HepG2 (cell line): ENCODE measurements at regions not wholly inside any gene's neighbourhood (a gene's known extent, or its start where the extent isn't known, plus 50 kb on each side); places are given as distances from the start of the nearest gene placed in this dataset.

Experiments used
- ADNP ChIP-seq: sonication (generic); formaldehyde crosslinking; IDR thresholded peaks from 2 replicates; pipeline ENCODE4 v1.4.0; 2020; ENCODE audit warnings: missing genetic modification reagents
- ATM ChIP-seq: fragments of 450-650 bp; IDR thresholded peaks from 2 replicates; pipeline ENCODE4 v1.7.1; 2017; ENCODE audit warnings: mild to moderate bottlenecking, borderline replicate concordance
- CENPT ChIP-seq: sonication (generic); formaldehyde crosslinking; IDR thresholded peaks from 2 replicates; pipeline ENCODE4 v1.8.0; 2022; ENCODE audit warnings: low read depth, mild to moderate bottlenecking, moderate library complexity, missing genetic modification reagents
- JUN ChIP-seq: sonication (generic); formaldehyde crosslinking; IDR thresholded peaks from 2 replicates; pipeline ENCODE4 v1.4.0; 2020; ENCODE audit warnings: mild to moderate bottlenecking, missing genetic modification reagents
- KDM1A ChIP-seq: IDR thresholded peaks from 2 replicates; pipeline ENCODE4 v1.6.1; 2016; ENCODE audit warnings: missing compliant biosample characterization
- MEIS1 ChIP-seq: sonication (generic); formaldehyde crosslinking; IDR thresholded peaks from 2 replicates; pipeline ENCODE4 v1.9.0; 2021; ENCODE audit warnings: mild to moderate bottlenecking, missing genetic modification reagents, moderate library complexity, borderline replicate concordance
- RXRB ChIP-seq: IDR thresholded peaks from 2 replicates; pipeline ENCODE4 v1.6.1; 2016; ENCODE audit warnings: borderline replicate concordance, missing genetic modification reagents, missing compliant biosample characterization
- TBX2 ChIP-seq: sonication (generic); formaldehyde crosslinking; IDR thresholded peaks from 2 replicates; pipeline ENCODE4 v1.5.0; 2020; ENCODE audit warnings: missing genetic modification reagents, mild to moderate bottlenecking, borderline replicate concordance
- ZBTB38 ChIP-seq: sonication (generic); formaldehyde crosslinking; IDR thresholded peaks from 2 replicates; pipeline ENCODE4 v1.5.1; 2020; ENCODE audit warnings: mild to moderate bottlenecking, missing genetic modification reagents
- TF ChIP-seq, protein P1 (sequence below): sonication (generic); formaldehyde crosslinking; IDR thresholded peaks from 2 replicates; pipeline ENCODE4 v1.5.0; 2020; ENCODE audit warnings: mild to moderate bottlenecking, missing genetic modification reagents
- TF ChIP-seq, protein P2 (sequence below): IDR thresholded peaks from 2 replicates; pipeline ENCODE4 v1.6.1; 2016
- TF ChIP-seq, protein P3 (sequence below): sonication (generic); formaldehyde crosslinking; IDR thresholded peaks from 2 replicates; pipeline ENCODE4 v1.4.0; 2020; ENCODE audit warnings: missing genetic modification reagents
- TF ChIP-seq, protein P4 (sequence below): sonication (generic); formaldehyde crosslinking; IDR thresholded peaks from 2 replicates; pipeline ENCODE4 v1.4.0; 2020; ENCODE audit warnings: mild to moderate bottlenecking, missing genetic modification reagents, borderline replicate concordance

DNA sequence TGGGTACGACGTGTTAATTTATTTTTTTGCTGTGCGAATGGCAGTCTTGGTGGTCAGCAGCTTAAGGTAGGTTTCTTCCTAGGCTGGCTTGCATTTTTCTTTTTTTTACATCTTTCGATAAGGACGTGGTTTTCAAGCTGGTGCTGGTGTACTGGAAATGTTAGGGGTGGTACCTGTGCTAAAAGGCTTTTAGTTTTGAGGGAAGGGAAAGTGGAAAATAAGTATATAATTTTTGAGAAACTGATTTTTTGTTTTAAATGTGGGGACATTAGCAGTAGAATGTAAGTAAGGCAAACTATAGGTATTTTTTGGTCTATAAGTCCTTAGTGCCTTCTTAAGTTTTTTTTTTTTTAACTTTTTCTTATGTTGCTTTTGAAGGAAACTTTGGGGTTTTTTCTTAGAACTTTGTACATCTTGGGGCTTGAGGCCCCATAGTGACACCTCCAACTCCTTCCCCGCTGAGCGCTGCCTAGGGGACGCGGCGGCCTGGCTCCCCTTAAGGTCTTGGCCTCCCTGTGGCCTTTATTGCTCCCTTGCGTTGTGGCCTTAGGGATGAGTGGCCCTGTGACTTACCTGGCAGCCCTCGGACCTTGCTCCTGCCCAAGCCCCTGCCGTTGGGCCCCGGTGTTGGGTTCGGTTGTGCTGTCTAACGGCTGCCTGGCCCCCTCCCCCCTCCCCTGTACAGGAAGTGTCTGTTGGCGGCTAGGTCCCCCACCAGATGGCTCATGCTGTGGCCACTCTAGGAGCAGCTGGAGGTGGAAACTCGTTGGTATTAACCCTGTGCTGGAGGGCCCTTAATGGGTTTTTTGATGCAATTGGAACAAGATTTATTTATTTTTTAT lies 88.0 kb upstream of the RPRML start (continued):
- TF ChIP-seq, protein P1, sequence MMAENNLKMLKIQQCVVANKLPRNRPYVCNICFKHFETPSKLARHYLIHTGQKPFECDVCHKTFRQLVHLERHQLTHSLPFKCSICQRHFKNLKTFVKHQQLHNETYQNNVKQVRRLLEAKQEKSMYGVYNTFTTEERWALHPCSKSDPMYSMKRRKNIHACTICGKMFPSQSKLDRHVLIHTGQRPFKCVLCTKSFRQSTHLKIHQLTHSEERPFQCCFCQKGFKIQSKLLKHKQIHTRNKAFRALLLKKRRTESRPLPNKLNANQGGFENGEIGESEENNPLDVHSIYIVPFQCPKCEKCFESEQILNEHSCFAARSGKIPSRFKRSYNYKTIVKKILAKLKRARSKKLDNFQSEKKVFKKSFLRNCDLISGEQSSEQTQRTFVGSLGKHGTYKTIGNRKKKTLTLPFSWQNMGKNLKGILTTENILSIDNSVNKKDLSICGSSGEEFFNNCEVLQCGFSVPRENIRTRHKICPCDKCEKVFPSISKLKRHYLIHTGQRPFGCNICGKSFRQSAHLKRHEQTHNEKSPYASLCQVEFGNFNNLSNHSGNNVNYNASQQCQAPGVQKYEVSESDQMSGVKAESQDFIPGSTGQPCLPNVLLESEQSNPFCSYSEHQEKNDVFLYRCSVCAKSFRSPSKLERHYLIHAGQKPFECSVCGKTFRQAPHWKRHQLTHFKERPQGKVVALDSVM (CRISPR knock-in tag): peak; percentile 77
- peak; percentile 73; the same call in 1 of the 2 replicates for TF ChIP-seq JUN
- no peak for TF ChIP-seq ADNP (CRISPR knock-in tag)
- TF ChIP-seq, protein P2, sequence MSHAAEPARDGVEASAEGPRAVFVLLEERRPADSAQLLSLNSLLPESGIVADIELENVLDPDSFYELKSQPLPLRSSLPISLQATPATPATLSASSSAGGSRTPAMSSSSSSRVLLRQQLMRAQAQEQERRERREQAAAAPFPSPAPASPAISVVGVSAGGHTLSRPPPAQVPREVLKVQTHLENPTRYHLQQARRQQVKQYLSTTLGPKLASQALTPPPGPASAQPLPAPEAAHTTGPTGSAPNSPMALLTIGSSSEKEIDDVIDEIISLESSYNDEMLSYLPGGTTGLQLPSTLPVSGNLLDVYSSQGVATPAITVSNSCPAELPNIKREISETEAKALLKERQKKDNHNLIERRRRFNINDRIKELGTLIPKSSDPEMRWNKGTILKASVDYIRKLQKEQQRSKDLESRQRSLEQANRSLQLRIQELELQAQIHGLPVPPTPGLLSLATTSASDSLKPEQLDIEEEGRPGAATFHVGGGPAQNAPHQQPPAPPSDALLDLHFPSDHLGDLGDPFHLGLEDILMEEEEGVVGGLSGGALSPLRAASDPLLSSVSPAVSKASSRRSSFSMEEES (CRISPR knock-in tag): peak; percentile 87
- TF ChIP-seq, protein P3, sequence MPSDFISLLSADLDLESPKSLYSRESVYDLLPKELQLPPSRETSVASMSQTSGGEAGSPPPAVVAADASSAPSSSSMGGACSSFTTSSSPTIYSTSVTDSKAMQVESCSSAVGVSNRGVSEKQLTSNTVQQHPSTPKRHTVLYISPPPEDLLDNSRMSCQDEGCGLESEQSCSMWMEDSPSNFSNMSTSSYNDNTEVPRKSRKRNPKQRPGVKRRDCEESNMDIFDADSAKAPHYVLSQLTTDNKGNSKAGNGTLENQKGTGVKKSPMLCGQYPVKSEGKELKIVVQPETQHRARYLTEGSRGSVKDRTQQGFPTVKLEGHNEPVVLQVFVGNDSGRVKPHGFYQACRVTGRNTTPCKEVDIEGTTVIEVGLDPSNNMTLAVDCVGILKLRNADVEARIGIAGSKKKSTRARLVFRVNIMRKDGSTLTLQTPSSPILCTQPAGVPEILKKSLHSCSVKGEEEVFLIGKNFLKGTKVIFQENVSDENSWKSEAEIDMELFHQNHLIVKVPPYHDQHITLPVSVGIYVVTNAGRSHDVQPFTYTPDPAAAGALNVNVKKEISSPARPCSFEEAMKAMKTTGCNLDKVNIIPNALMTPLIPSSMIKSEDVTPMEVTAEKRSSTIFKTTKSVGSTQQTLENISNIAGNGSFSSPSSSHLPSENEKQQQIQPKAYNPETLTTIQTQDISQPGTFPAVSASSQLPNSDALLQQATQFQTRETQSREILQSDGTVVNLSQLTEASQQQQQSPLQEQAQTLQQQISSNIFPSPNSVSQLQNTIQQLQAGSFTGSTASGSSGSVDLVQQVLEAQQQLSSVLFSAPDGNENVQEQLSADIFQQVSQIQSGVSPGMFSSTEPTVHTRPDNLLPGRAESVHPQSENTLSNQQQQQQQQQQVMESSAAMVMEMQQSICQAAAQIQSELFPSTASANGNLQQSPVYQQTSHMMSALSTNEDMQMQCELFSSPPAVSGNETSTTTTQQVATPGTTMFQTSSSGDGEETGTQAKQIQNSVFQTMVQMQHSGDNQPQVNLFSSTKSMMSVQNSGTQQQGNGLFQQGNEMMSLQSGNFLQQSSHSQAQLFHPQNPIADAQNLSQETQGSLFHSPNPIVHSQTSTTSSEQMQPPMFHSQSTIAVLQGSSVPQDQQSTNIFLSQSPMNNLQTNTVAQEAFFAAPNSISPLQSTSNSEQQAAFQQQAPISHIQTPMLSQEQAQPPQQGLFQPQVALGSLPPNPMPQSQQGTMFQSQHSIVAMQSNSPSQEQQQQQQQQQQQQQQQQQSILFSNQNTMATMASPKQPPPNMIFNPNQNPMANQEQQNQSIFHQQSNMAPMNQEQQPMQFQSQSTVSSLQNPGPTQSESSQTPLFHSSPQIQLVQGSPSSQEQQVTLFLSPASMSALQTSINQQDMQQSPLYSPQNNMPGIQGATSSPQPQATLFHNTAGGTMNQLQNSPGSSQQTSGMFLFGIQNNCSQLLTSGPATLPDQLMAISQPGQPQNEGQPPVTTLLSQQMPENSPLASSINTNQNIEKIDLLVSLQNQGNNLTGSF (CRISPR knock-in tag): peak; percentile 87
- peak; percentile 90 for TF ChIP-seq TBX2 (CRISPR knock-in tag)
- TF ChIP-seq, protein P4, sequence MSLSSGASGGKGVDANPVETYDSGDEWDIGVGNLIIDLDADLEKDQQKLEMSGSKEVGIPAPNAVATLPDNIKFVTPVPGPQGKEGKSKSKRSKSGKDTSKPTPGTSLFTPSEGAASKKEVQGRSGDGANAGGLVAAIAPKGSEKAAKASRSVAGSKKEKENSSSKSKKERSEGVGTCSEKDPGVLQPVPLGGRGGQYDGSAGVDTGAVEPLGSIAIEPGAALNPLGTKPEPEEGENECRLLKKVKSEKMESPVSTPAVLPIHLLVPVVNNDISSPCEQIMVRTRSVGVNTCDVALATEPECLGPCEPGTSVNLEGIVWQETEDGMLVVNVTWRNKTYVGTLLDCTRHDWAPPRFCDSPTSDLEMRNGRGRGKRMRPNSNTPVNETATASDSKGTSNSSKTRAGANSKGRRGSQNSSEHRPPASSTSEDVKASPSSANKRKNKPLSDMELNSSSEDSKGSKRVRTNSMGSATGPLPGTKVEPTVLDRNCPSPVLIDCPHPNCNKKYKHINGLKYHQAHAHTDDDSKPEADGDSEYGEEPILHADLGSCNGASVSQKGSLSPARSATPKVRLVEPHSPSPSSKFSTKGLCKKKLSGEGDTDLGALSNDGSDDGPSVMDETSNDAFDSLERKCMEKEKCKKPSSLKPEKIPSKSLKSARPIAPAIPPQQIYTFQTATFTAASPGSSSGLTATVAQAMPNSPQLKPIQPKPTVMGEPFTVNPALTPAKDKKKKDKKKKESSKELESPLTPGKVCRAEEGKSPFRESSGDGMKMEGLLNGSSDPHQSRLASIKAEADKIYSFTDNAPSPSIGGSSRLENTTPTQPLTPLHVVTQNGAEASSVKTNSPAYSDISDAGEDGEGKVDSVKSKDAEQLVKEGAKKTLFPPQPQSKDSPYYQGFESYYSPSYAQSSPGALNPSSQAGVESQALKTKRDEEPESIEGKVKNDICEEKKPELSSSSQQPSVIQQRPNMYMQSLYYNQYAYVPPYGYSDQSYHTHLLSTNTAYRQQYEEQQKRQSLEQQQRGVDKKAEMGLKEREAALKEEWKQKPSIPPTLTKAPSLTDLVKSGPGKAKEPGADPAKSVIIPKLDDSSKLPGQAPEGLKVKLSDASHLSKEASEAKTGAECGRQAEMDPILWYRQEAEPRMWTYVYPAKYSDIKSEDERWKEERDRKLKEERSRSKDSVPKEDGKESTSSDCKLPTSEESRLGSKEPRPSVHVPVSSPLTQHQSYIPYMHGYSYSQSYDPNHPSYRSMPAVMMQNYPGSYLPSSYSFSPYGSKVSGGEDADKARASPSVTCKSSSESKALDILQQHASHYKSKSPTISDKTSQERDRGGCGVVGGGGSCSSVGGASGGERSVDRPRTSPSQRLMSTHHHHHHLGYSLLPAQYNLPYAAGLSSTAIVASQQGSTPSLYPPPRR (CRISPR knock-in tag): peak; percentile 84
- TF ChIP-seq MEIS1 (CRISPR knock-in tag): peak; percentile 91
- peak; percentile 73; the same call in 1 of the 2 replicates for TF ChIP-seq KDM1A
- peak; percentile 95 for TF ChIP-seq ZBTB38 (CRISPR knock-in tag)
- no peak for TF ChIP-seq ATM
- peak; percentile 92 for TF ChIP-seq RXRB (CRISPR knock-in tag)
- peak; percentile 86; the same call in 1 of the 2 replicates for TF ChIP-seq CENPT
